Gastroesophageal sphincter (tissue), 4 donors: ENCODE measurements at regions not wholly inside any gene's neighbourhood (a gene's known extent, or its start where the extent isn't known, plus 50 kb on each side); places are given as distances from the start of the nearest gene placed in this dataset.

ENCODE experiments used
- ATAC-seq: fragments of 150-250 bp; one replicate; pipeline ENCODE4 v1.9.1; 2016; ENCODE audit warnings: mild to moderate bottlenecking, moderate library complexity
- H3K27ac ChIP-seq, 4 donors: fragments of 200-600 bp; sonication (generic) in 3 of 4; 1 replicate in 3 of 4; 2 replicates in 1 of 4; pipeline ENCODE4 v1.5.1; 2016 to 2019
- H3K27me3 ChIP-seq: fragments of 200-600 bp; sonication (generic); one replicate; pipeline ENCODE4 v1.5.1; 2019
- H3K36me3 ChIP-seq, 2 donors: fragments of 200-600 bp; sonication (generic); one replicate each; pipeline ENCODE4 v1.5.1; 2019; ENCODE audit warnings: control low read depth in 1 of 2
- H3K4me1 ChIP-seq, 3 donors: fragments of 200-600 bp; sonication (generic); 1 replicate in 2 of 3; 2 replicates in 1 of 3; pipeline ENCODE4 v1.5.1; 2016 to 2019; ENCODE audit warnings: control low read depth in 2 of 3
- H3K4me3 ChIP-seq, 2 donors: fragments of 200-600 bp; sonication (generic); one replicate each; pipeline ENCODE4 v1.5.1; 2019; ENCODE audit warnings: mild to moderate bottlenecking in 1 of 2, moderate library complexity in 1 of 2
- H3K9me3 ChIP-seq, 3 donors: fragments of 200-600 bp; sonication (generic); one replicate each; pipeline ENCODE4 v1.5.1; 2017 to 2019; ENCODE audit warnings: control low read depth in 2 of 3
- CTCF ChIP-seq, 4 experiments: fragments of 200-600 bp in 2 of 4; fragments of 450-650 bp in 2 of 4; sonication (generic) in 1 of 4; IDR thresholded peaks; one replicate each; pipeline ENCODE4 v1.5.1; 2017 to 2019; ENCODE audit warnings: antibody characterized with exemption in 4 of 4, mild to moderate bottlenecking in 2 of 4, moderate library complexity in 2 of 4
- EP300 ChIP-seq: sonication (generic); formaldehyde crosslinking; IDR thresholded peaks from one replicate; pipeline ENCODE4 v1.6.1; 2017; ENCODE audit warnings: antibody characterized with exemption, mild to moderate bottlenecking
- POLR2A ChIP-seq, 2 donors: fragments of 450-650 bp; IDR thresholded peaks; one replicate each; pipeline ENCODE4 v1.6.1; 2017; ENCODE audit warnings: antibody characterized with exemption in 2 of 2, mild to moderate bottlenecking in 2 of 2, moderate library complexity in 1 of 2
- POLR2AphosphoS5 ChIP-seq: sonication (generic); formaldehyde crosslinking; IDR thresholded peaks from one replicate; pipeline ENCODE4 v1.6.1; 2017; ENCODE audit warnings: antibody characterized with exemption
- WGBS, 2 donors: methylation state at CpG; one replicate each; pipeline ENCODE4 v1.1.5; 2018; ENCODE audit warnings: low coverage in 1 of 2; 5-methylcytosine and 5-hydroxymethylcytosine counted together

- TF ChIP-seq CTCF (IDR thresholded peaks at IDR 0.05) (no peak), EP300 (no peak), POLR2AphosphoS5 (no peak), POLR2A (IDR thresholded peaks at IDR 0.05) (no peak)
- 79 to 100% methylated on average over 1 to 2 of the region's 2 CpGs for WGBS, 2 donors
- Histone ChIP-seq H3K4me1 (no peaks in the 10 kb centered on the region), H3K9me3 (no peaks in the 10 kb centered on the region), H3K36me3 (no peaks in the 10 kb centered on the region), H3K27ac (no peak overlapping the region), H3K4me3 (no peak overlapping the region), H3K27me3 (no peaks in the 10 kb centered on the region)
- ATAC-seq: no peak
Observed at GRCh38 chr2:6623746-6624145, 242.0 kb downstream of the CMPK2 start.

- H3K9me3 ChIP-seq: no peaks in the 10 kb centered on the region
- no peaks in the 10 kb centered on the region for H3K4me1 ChIP-seq
- no peak overlapping the region for H3K4me3 ChIP-seq
- TF ChIP-seq EP300 (no peak), POLR2A (IDR thresholded peaks at IDR 0.05) (no peak), POLR2AphosphoS5 (no peak), CTCF (IDR thresholded peaks at IDR 0.05) (no peak)
- ATAC-seq: no peak
- H3K27ac ChIP-seq: no peak overlapping the region
- no peaks in the 10 kb centered on the region for H3K27me3 ChIP-seq
- H3K36me3 ChIP-seq: no peaks in the 10 kb centered on the region
- 60 to 73% methylated on average over 6 to 8 of the region's 8 CpGs for WGBS, 2 donors
Observed at GRCh38 chr2:6626401-6627012, 239.2 kb downstream of the CMPK2 start.

GRCh38 chr2:6627316-6627715 lies 238.4 kb downstream of the CMPK2 start:
- TF ChIP-seq POLR2AphosphoS5: no peak
- no peak for TF ChIP-seq EP300
- no peak for TF ChIP-seq POLR2A (IDR thresholded peaks at IDR 0.05)
- H3K4me1 ChIP-seq: no peaks in the 10 kb centered on the region
- no peak overlapping the region for H3K27ac ChIP-seq
- no peaks in the 10 kb centered on the region for H3K27me3 ChIP-seq
- no peak overlapping the region for H3K4me3 ChIP-seq
- 74 to 100% methylated on average over 1 to 3 of the region's 4 CpGs for WGBS, 2 donors
- H3K36me3 ChIP-seq: no peaks in the 10 kb centered on the region
- no peaks in the 10 kb centered on the region for H3K9me3 ChIP-seq
- ATAC-seq: no peak

GRCh38 chr2:6630209-6630608 lies 235.5 kb downstream of the CMPK2 start:
- no peak for TF ChIP-seq POLR2A (IDR thresholded peaks at IDR 0.05)
- Histone ChIP-seq H3K4me1 (no peaks in the 10 kb centered on the region), H3K4me3 (no peak overlapping the region), H3K27me3 (no peaks in the 10 kb centered on the region), H3K36me3 (no peaks in the 10 kb centered on the region), H3K27ac (no peak overlapping the region), H3K9me3 (no peaks in the 10 kb centered on the region)
- no peak for ATAC-seq
- WGBS, 2 donors: 48 to 61% methylated on average over 3 of the region's 3 CpGs

GRCh38 chr2:6635296-6635695 lies 230.4 kb downstream of the CMPK2 start:
- no peaks in the 10 kb centered on the region for H3K4me1 ChIP-seq
- TF ChIP-seq CTCF (IDR thresholded peaks at IDR 0.05) (no peak), POLR2AphosphoS5 (no peak), POLR2A (IDR thresholded peaks at IDR 0.05) (no peak), EP300 (no peak)
- no peak for ATAC-seq
- 75% methylated on average over 1 of the region's 1 CpG; no CpG with 5 or more reads in 1 of the 2 donors for WGBS, 2 donors
- H3K36me3 ChIP-seq: no peaks in the 10 kb centered on the region
- no peaks in the 10 kb centered on the region for H3K27me3 ChIP-seq
- no peak overlapping the region for H3K27ac ChIP-seq
- no peak overlapping the region for H3K4me3 ChIP-seq
- no peaks in the 10 kb centered on the region for H3K9me3 ChIP-seq

- Histone ChIP-seq H3K4me1 (no peaks in the 10 kb centered on the region), H3K27ac (no peak overlapping the region), H3K27me3 (no peaks in the 10 kb centered on the region), H3K9me3 (no peaks in the 10 kb centered on the region), H3K36me3 (no peaks in the 10 kb centered on the region), H3K4me3 (no peak overlapping the region)
- 36 to 37% methylated on average over 2 of the region's 2 CpGs for WGBS, 2 donors
- TF ChIP-seq POLR2A (IDR thresholded peaks at IDR 0.05) (no peak), CTCF (IDR thresholded peaks at IDR 0.05) (no peak), POLR2AphosphoS5 (no peak)
- no peak for ATAC-seq
Observed at GRCh38 chr2:6637330-6637729, 228.4 kb downstream of the CMPK2 start.
